Stomach (tissue), 4 donors: ENCODE measurements at regions not wholly inside any gene's neighbourhood (a gene's known extent, or its start where the extent isn't known, plus 50 kb on each side); places are given as distances from the start of the nearest gene placed in this dataset.

Source experiments
- EP300 ChIP-seq: sonication (generic); formaldehyde crosslinking; IDR thresholded peaks from one replicate; pipeline ENCODE4 v1.6.1; 2017; ENCODE audit warnings: antibody characterized with exemption
- POLR2A ChIP-seq, 4 donors: fragments of 450-650 bp; IDR thresholded peaks; one replicate each; pipeline ENCODE4 v1.6.1; 2016; ENCODE audit warnings: antibody characterized with exemption in 4 of 4, control low read depth in 2 of 4, mild to moderate bottlenecking in 1 of 4, moderate library complexity in 1 of 4
- POLR2AphosphoS5 ChIP-seq, 3 donors: sonication (generic); formaldehyde crosslinking; IDR thresholded peaks; one replicate each; pipeline ENCODE4 v1.6.1; 2016; ENCODE audit warnings: antibody characterized with exemption in 3 of 3
- TF ChIP-seq, protein P1 (sequence below), 7 experiments: fragments of 450-650 bp in 4 of 7; fragments of 200-600 bp in 3 of 7; sonication (generic) in 3 of 7; IDR thresholded peaks; one replicate each; pipeline ENCODE4 v1.5.1; 2016 to 2019; ENCODE audit warnings: antibody characterized with exemption in 7 of 7, control low read depth in 2 of 7, mild to moderate bottlenecking in 1 of 7

DNA sequence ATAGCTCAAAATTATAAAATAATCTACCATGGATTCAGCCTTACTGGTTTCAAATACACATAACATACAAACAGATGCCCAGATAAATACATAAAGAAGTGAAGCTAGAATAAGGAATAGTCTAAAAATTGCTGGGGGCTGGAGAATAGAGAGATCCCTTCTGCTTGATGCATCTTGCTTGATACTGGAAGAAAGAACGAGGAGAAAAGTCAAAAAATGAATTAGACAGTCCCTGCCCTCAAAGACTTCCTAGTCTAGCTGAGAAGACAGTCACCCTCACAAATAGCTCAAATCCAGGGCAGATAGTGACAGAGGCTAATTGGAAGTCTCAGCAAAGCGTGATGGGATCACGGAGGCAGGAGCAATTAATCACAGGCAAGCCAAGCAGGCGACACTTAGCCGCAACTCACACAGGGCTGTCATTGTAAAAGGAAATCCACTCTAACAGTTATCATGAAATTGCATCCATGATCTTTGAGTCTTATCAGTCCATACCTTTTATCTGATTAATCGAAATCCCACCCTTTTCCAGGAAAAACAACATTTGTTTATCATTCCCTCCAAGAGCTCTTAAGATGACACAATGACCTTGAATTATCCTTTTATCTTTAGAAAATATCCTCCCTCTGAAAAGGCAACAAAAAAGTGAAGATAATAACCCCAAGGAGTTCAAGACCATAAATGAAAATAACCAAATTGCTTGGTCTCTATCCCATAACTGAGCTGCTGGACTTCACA, 59.7 kb upstream of the TIAM1 start:
- TF ChIP-seq, protein P1, sequence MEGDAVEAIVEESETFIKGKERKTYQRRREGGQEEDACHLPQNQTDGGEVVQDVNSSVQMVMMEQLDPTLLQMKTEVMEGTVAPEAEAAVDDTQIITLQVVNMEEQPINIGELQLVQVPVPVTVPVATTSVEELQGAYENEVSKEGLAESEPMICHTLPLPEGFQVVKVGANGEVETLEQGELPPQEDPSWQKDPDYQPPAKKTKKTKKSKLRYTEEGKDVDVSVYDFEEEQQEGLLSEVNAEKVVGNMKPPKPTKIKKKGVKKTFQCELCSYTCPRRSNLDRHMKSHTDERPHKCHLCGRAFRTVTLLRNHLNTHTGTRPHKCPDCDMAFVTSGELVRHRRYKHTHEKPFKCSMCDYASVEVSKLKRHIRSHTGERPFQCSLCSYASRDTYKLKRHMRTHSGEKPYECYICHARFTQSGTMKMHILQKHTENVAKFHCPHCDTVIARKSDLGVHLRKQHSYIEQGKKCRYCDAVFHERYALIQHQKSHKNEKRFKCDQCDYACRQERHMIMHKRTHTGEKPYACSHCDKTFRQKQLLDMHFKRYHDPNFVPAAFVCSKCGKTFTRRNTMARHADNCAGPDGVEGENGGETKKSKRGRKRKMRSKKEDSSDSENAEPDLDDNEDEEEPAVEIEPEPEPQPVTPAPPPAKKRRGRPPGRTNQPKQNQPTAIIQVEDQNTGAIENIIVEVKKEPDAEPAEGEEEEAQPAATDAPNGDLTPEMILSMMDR (IDR thresholded peaks at IDR 0.05): no peak
- TF ChIP-seq POLR2A (IDR thresholded peaks at IDR 0.05) (no peak), EP300 (no peak), POLR2AphosphoS5 (IDR thresholded peaks at IDR 0.05) (no peak)
